Right lobe of liver (tissue), 4 donors: ENCODE measurements at regions not wholly inside any gene's neighbourhood (a gene's known extent, or its start where the extent isn't known, plus 50 kb on each side); places are given as distances from the start of the nearest gene placed in this dataset.

Experiments
- POLR2A ChIP-seq: fragments of 450-650 bp; IDR thresholded peaks from one replicate; pipeline ENCODE4 v1.6.1; 2017; ENCODE audit warnings: antibody characterized with exemption, mild to moderate bottlenecking
- TF ChIP-seq, protein P1 (sequence below), 4 donors: fragments of 200-600 bp in 3 of 4; fragments of 450-650 bp in 1 of 4; IDR thresholded peaks; one replicate each; pipeline versions ENCODE4 v1.5.1 to v1.8.0; 2016 to 2022; ENCODE audit warnings: antibody characterized with exemption in 4 of 4, mild to moderate bottlenecking in 2 of 4
- donor health status: DM: no; HTN: no; CAD: no.
- donor health status: DM: no; HTN: no; CAD: no.
- donor health status: DM: no; HTN: yes; CAD: no.

DNA sequence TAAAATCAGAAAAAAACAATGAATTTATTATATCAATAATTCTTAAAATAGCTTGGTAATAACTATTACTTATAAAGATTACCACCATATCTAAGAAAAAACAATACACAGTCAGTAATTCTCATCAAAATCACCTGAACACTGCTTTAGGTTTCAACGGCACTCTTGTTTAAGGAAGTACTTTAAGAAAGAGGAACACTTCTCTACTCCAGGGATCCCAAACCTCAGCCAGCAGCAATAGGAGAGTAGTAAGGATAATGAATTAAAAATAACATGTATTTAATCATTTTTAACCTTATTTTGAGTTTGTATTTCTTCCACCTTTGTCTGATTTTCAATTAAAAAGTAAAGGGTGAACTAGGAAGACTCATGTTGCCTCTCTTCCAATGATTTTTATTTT, 494.0 kb upstream of the NR2F2 start:
- TF ChIP-seq, protein P1, sequence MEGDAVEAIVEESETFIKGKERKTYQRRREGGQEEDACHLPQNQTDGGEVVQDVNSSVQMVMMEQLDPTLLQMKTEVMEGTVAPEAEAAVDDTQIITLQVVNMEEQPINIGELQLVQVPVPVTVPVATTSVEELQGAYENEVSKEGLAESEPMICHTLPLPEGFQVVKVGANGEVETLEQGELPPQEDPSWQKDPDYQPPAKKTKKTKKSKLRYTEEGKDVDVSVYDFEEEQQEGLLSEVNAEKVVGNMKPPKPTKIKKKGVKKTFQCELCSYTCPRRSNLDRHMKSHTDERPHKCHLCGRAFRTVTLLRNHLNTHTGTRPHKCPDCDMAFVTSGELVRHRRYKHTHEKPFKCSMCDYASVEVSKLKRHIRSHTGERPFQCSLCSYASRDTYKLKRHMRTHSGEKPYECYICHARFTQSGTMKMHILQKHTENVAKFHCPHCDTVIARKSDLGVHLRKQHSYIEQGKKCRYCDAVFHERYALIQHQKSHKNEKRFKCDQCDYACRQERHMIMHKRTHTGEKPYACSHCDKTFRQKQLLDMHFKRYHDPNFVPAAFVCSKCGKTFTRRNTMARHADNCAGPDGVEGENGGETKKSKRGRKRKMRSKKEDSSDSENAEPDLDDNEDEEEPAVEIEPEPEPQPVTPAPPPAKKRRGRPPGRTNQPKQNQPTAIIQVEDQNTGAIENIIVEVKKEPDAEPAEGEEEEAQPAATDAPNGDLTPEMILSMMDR (IDR thresholded peaks at IDR 0.05) = no peak
- no peak for TF ChIP-seq POLR2A
